GM12892 (cell line): ENCODE measurements at regions not wholly inside any gene's neighbourhood (a gene's known extent, or its start where the extent isn't known, plus 50 kb on each side); places are given as distances from the start of the nearest gene placed in this dataset.

Experiments
- DNase-seq: peaks from one replicate; pipeline ENCODE4 v3.0.0; 2011; ENCODE audit not compliant: insufficient read length
- FAIRE-seq: peaks from 2 replicates; lab custom pipeline; 2011; peaks lifted over from hg19 to GRCh38; lab: Jason Lieb, UNC
- POLR2A ChIP-seq: IDR thresholded peaks from 2 replicates; pipeline ENCODE4 v1.6.1; 2011; ENCODE audit warnings: low read depth, low read length, control low read depth
- POLR2AphosphoS5 ChIP-seq: IDR thresholded peaks from 2 replicates; pipeline ENCODE4 v1.6.1; 2011; ENCODE audit warnings: low read depth, low read length, control low read depth
- TAF1 ChIP-seq: IDR thresholded peaks from 2 replicates; pipeline ENCODE4 v1.6.1; 2011; ENCODE audit warnings: low read depth, mild to moderate bottlenecking, control low read depth, low read length, borderline replicate concordance

GRCh38 chr17:72424505-72425117 is 303.8 kb downstream of the SOX9 start:
- FAIRE-seq (peak; percentile 65), DNase-seq (no peak)
- TF ChIP-seq POLR2A (no peak), TAF1 (no peak), POLR2AphosphoS5 (no peak)

- DNase-seq (no peak), FAIRE-seq (no peak)
- no peak for TF ChIP-seq POLR2AphosphoS5
- TF ChIP-seq POLR2A, result no peak
- TF ChIP-seq TAF1, result no peak
Measured at GRCh38 chr17:72425133-72425793, 304.4 kb downstream of the SOX9 start.

- FAIRE-seq, result no peak
- TF ChIP-seq TAF1, result no peak
- no peak for TF ChIP-seq POLR2AphosphoS5
- DNase-seq, result no peak
Measured at GRCh38 chr17:72425794-72426168, 305.0 kb downstream of the SOX9 start.

- FAIRE-seq (no peak), DNase-seq (no peak)
- TF ChIP-seq POLR2A (no peak), TAF1 (no peak), POLR2AphosphoS5 (no peak)
Measured at GRCh38 chr17:72426321-72426720, 305.5 kb downstream of the SOX9 start.

- no peak for FAIRE-seq
- DNase-seq, result no peak
- TF ChIP-seq POLR2AphosphoS5 (no peak), TAF1 (no peak), POLR2A (no peak)
Measured at GRCh38 chr17:72426948-72427760, 306.3 kb downstream of the SOX9 start.

- no peak for TF ChIP-seq POLR2AphosphoS5
- TF ChIP-seq POLR2A, result no peak
- no peak for TF ChIP-seq TAF1
- DNase-seq, result no peak
- no peak for FAIRE-seq
Measured at GRCh38 chr17:72427761-72428109, 306.9 kb downstream of the SOX9 start.

- FAIRE-seq, result no peak
- TF ChIP-seq POLR2A (no peak), TAF1 (no peak), POLR2AphosphoS5 (no peak)
- no peak for DNase-seq
Measured at GRCh38 chr17:72429066-72429638, 308.3 kb downstream of the SOX9 start.

- FAIRE-seq (no peak), DNase-seq (no peak)
- TF ChIP-seq TAF1, result no peak
- no peak for TF ChIP-seq POLR2A
- no peak for TF ChIP-seq POLR2AphosphoS5
Measured at GRCh38 chr17:72430611-72431432, 310.0 kb downstream of the SOX9 start.

GRCh38 chr17:72432143-72432621 is 311.4 kb downstream of the SOX9 start:
- TF ChIP-seq POLR2AphosphoS5 (no peak), TAF1 (no peak), POLR2A (no peak)
- DNase-seq (no peak), FAIRE-seq (no peak)

- FAIRE-seq, result no peak
- no peak for DNase-seq
- TF ChIP-seq TAF1 (no peak), POLR2A (no peak), POLR2AphosphoS5 (no peak)
Measured at GRCh38 chr17:72432881-72433280, 312.1 kb downstream of the SOX9 start.
